H9 (cell line): ENCODE measurements at regions not wholly inside any gene's neighbourhood (a gene's known extent, or its start where the extent isn't known, plus 50 kb on each side); places are given as distances from the start of the nearest gene placed in this dataset.

Experiments used
- DNase-seq: peaks from one replicate; pipeline ENCODE4 v3.0.0-alpha.2; 2017
- H2AFZ ChIP-seq: one replicate; pipeline ENCODE4 v1.6.1; 2013; ENCODE audit warnings: mild to moderate bottlenecking, low read length, control low read depth, moderate library complexity
- H2AK5ac ChIP-seq: 2 replicates; pipeline ENCODE4 v1.6.1; 2013; ENCODE audit warnings: low read length, control low read depth, mixed read lengths; ENCODE audit not compliant: insufficient read length
- H2BK120ac ChIP-seq: one replicate; pipeline ENCODE4 v1.6.1; 2013; ENCODE audit warnings: low read depth, mild to moderate bottlenecking, low read length, control low read depth, inconsistent platforms; ENCODE audit not compliant: poor library complexity, severe bottlenecking
- H2BK12ac ChIP-seq: 2 replicates; pipeline ENCODE4 v1.6.1; 2013; ENCODE audit warnings: low read length, control low read depth, mixed read lengths, low read depth; ENCODE audit not compliant: insufficient read length
- H2BK15ac ChIP-seq: 2 replicates; pipeline ENCODE4 v1.6.1; 2013; ENCODE audit warnings: low read depth, low read length, control low read depth
- H2BK20ac ChIP-seq: one replicate; pipeline ENCODE4 v1.6.1; 2013; ENCODE audit warnings: low read depth, mild to moderate bottlenecking, low read length, control low read depth, inconsistent platforms; ENCODE audit not compliant: poor library complexity, severe bottlenecking
- H2BK5ac ChIP-seq: 2 replicates; pipeline ENCODE4 v1.6.1; 2013; ENCODE audit warnings: low read length, control low read depth, mixed read lengths; ENCODE audit not compliant: insufficient read length
- H3K14ac ChIP-seq: 2 replicates; pipeline ENCODE4 v1.6.1; 2013; ENCODE audit warnings: low read length, control low read depth; ENCODE audit not compliant: insufficient read depth
- H3K18ac ChIP-seq: 2 replicates; pipeline ENCODE4 v1.6.1; 2013; ENCODE audit warnings: low read depth, mild to moderate bottlenecking, mixed read lengths, low read length, control low read depth; ENCODE audit not compliant: insufficient read length
- H3K23ac ChIP-seq: 2 replicates; pipeline ENCODE4 v1.6.1; 2013; ENCODE audit warnings: low read length, control low read depth, mixed read lengths, low read depth; ENCODE audit not compliant: insufficient read length
- H3K23me2 ChIP-seq: 2 replicates; pipeline ENCODE4 v1.6.1; 2013; ENCODE audit warnings: low read depth, mild to moderate bottlenecking, mixed read lengths, low read length, control low read depth; ENCODE audit not compliant: insufficient read length, poor library complexity, severe bottlenecking
- H3K27ac ChIP-seq: 2 replicates; pipeline ENCODE4 v1.5.1; 2013; ENCODE audit warnings: low read length, control low read depth, mixed read lengths, low read depth; ENCODE audit not compliant: insufficient read length
- H3K27me3 ChIP-seq: 2 replicates; pipeline ENCODE4 v1.6.1; 2013; ENCODE audit warnings: low read length, control low read depth, inconsistent platforms; ENCODE audit not compliant: insufficient read depth
- H3K4ac ChIP-seq: 2 replicates; pipeline ENCODE4 v1.6.1; 2013; ENCODE audit warnings: low read depth, mild to moderate bottlenecking, control low read depth, inconsistent platforms, low read length, moderate library complexity
- H3K4me1 ChIP-seq: 2 replicates; pipeline ENCODE4 v1.6.1; 2013; ENCODE audit warnings: low read length, control low read depth, inconsistent platforms; ENCODE audit not compliant: insufficient read depth
- H3K4me2 ChIP-seq: 2 replicates; pipeline ENCODE4 v1.6.1; 2013; ENCODE audit warnings: low read length, control low read depth, mixed read lengths; ENCODE audit not compliant: insufficient read length, insufficient read depth
- H3K56ac ChIP-seq: 2 replicates; pipeline ENCODE4 v1.6.1; 2013; ENCODE audit warnings: low read depth, mild to moderate bottlenecking, mixed read lengths, low read length, control low read depth; ENCODE audit not compliant: insufficient read length
- H3K79me1 ChIP-seq: 2 replicates; pipeline ENCODE4 v1.6.1; 2013; ENCODE audit warnings: low read depth, mild to moderate bottlenecking, moderate library complexity, low read length, control low read depth, inconsistent platforms; ENCODE audit not compliant: insufficient read depth, poor library complexity, severe bottlenecking
- H3K79me2 ChIP-seq: 2 replicates; pipeline ENCODE4 v1.6.1; 2013; ENCODE audit warnings: low read length, control low read depth, inconsistent platforms; ENCODE audit not compliant: insufficient read depth
- H3K9ac ChIP-seq: 2 replicates; pipeline ENCODE4 v1.6.1; 2013; ENCODE audit warnings: low read length, control low read depth, mixed read lengths; ENCODE audit not compliant: insufficient read length; ENCODE audit errors: extremely low read depth
- H3K9me3 ChIP-seq: one replicate; pipeline ENCODE4 v1.6.1; 2013; ENCODE audit warnings: low read depth, low read length, inconsistent platforms; ENCODE audit not compliant: control insufficient read depth
- H3T11ph ChIP-seq: one replicate; pipeline ENCODE4 v1.6.1; 2013; ENCODE audit warnings: mild to moderate bottlenecking, low read length, control low read depth, inconsistent platforms
- H4K20me1 ChIP-seq: one replicate; pipeline ENCODE4 v1.6.1; 2013; ENCODE audit not compliant: control insufficient read depth, insufficient read length, insufficient read depth
- H4K5ac ChIP-seq: 2 replicates; pipeline ENCODE4 v1.6.1; 2013; ENCODE audit warnings: low read depth, mild to moderate bottlenecking, mixed read lengths, low read length, control low read depth; ENCODE audit not compliant: insufficient read length
- H4K8ac ChIP-seq: replicated peaks from 2 replicates; pipeline ENCODE4 v1.6.1; 2013; ENCODE audit warnings: low read length, control low read depth, mixed read lengths, low read depth; ENCODE audit not compliant: insufficient read length
- H4K91ac ChIP-seq: 2 replicates; pipeline ENCODE4 v1.6.1; 2013; ENCODE audit warnings: low read depth, mild to moderate bottlenecking, moderate library complexity, mixed read lengths, low read length, control low read depth; ENCODE audit not compliant: insufficient read length
- H3K27ac Mint-ChIP-seq, 3 experiments: 2 replicates in 2 of 3; 3 replicates in 1 of 3; pipeline ENCODE4 v1.8.0; 2020 to 2021; ENCODE audit warnings: mixed read lengths in 3 of 3, mild to moderate bottlenecking in 1 of 3, moderate library complexity in 1 of 3
- H3K27me3 Mint-ChIP-seq: 2 replicates; pipeline ENCODE4 v1.8.0; 2021; ENCODE audit warnings: low read depth, mild to moderate bottlenecking, moderate library complexity, mixed read lengths
- H3K36me3 Mint-ChIP-seq, 3 experiments: 2 replicates in 2 of 3; 3 replicates in 1 of 3; pipeline ENCODE4 v1.8.0; 2020 to 2021; ENCODE audit warnings: low read depth in 3 of 3, mixed read lengths in 3 of 3; ENCODE audit not compliant: insufficient read depth in 1 of 3
- H3K4me1 Mint-ChIP-seq, 2 experiments: 2 replicates each; pipeline ENCODE4 v1.8.0; 2020; ENCODE audit warnings: mixed read lengths in 2 of 2
- H3K4me3 Mint-ChIP-seq, 2 experiments: 2 replicates in 1 of 2; 3 replicates in 1 of 2; pipeline ENCODE4 v1.8.0; 2020 to 2021; ENCODE audit warnings: mild to moderate bottlenecking in 2 of 2, mixed read lengths in 2 of 2, moderate library complexity in 1 of 2
- H3K9me3 Mint-ChIP-seq, 2 experiments: 2 replicates in 1 of 2; 3 replicates in 1 of 2; pipeline ENCODE4 v1.8.0; 2020; ENCODE audit warnings: mild to moderate bottlenecking in 2 of 2, mixed read lengths in 2 of 2, moderate library complexity in 1 of 2
- CTCF ChIP-seq: fragments of 200-600 bp; sonication (generic); conservative IDR thresholded peaks from 3 replicates; pipeline ENCODE4 v1.8.0; 2021; ENCODE audit warnings: antibody characterized with exemption, mild to moderate bottlenecking
- WGBS: extraction: QIAGEN DNeasy Blood & Tissue Kit; methylation state at CpG from one replicate; pipeline ENCODE4 v1.1.7; 2013; ENCODE audit warnings: missing lambda C conversion rate, low lambda C conversion rate, mixed read lengths; ENCODE audit not compliant: insufficient read length; ENCODE audit errors: extremely low coverage; 5-methylcytosine and 5-hydroxymethylcytosine counted together

GRCh38 chr11:91075032-91075695 is 852.3 kb upstream of the CHORDC1 start:
- H3K27ac ChIP-seq, result no peak overlapping the region
- no peak overlapping the region for H3K4me2 ChIP-seq
- no peak overlapping the region for H3K4ac ChIP-seq
- H3K18ac ChIP-seq, result no peak overlapping the region
- Mint-ChIP-seq H3K9me3 (peaks cover 3 to 4% of the 10 kb centered on the region in 2 experiments; a peak in 2 of 5 replicates), H3K4me3 (no peak overlapping the region), H3K27me3 (no peaks in the 10 kb centered on the region), H3K4me1 (peaks cover 0 to 3% of the 10 kb centered on the region in 2 experiments; a peak in 1 of 4 replicates), H3K27ac (no peak overlapping the region), H3K36me3 (peaks cover 0 to 4% (median 0%) of the 10 kb centered on the region in 3 experiments; a peak in 3 of 7 replicates)
- no peak overlapping the region for H4K5ac ChIP-seq
- no peak overlapping the region for H2AFZ ChIP-seq
- no peak overlapping the region for H3K56ac ChIP-seq
- H3K9ac ChIP-seq, result no peak overlapping the region
- H3K27me3 ChIP-seq, result no peaks in the 10 kb centered on the region
- no peak overlapping the region for H2BK5ac ChIP-seq
- WGBS, result no CpG with 5 or more reads among the region's 2 CpGs
- no peaks in the 10 kb centered on the region for H3K4me1 ChIP-seq
- H4K91ac ChIP-seq, result no peak overlapping the region
- H3K23ac ChIP-seq, result no peak overlapping the region
- H2BK20ac ChIP-seq, result no peak overlapping the region
- H3K23me2 ChIP-seq, result no peaks in the 10 kb centered on the region
- H3T11ph ChIP-seq, result no peak overlapping the region
- no peaks in the 10 kb centered on the region for H3K79me2 ChIP-seq
- no peak for DNase-seq
- no peak overlapping the region for H3K14ac ChIP-seq
- no peak overlapping the region for H2BK15ac ChIP-seq
- no peaks in the 10 kb centered on the region for H3K9me3 ChIP-seq
- no peaks in the 10 kb centered on the region for H3K79me1 ChIP-seq
- H2BK120ac ChIP-seq, result no peak overlapping the region
- H4K8ac ChIP-seq, result no peak overlapping the region
- TF ChIP-seq CTCF, result no peak
- H2AK5ac ChIP-seq, result no peak overlapping the region
- no peaks in the 10 kb centered on the region for H4K20me1 ChIP-seq
- H2BK12ac ChIP-seq, result no peak overlapping the region
